Activated CD8-positive, alpha-beta memory T cell treated with anti-CD3 and anti-CD28 coated beads, Interleukin-2, amount 10 ng/mL, durations not matched to agents 7 days and 5 days (primary cell): ENCODE measurements at regions not wholly inside any gene's neighbourhood (a gene's known extent, or its start where the extent isn't known, plus 50 kb on each side); places are given as distances from the start of the nearest gene placed in this dataset.
"Not testable (repeated sequence)": the region's sequence is repeated elsewhere in the genome, so short reads cannot be mapped to it uniquely, and the experiment has no call there.

Experiments used
- ATAC-seq: fragments of 150-1000 bp; cut with Tn5 transposase; one replicate; pipeline ENCODE4 v1.10.0; 2021; ENCODE audit warnings: moderate library complexity
- CTCF ChIA-PET: fragments of 350-600 bp; sonication (Branson Sonifier 250); formaldehyde crosslinking; loops from one replicate; lab custom pipeline; 2021; ENCODE audit warnings: antibody characterized with exemption; lab: Charles Lee
- DNase-seq: peaks from one replicate; pipeline ENCODE4 v3.0.0-alpha.2; 2020
- H3K27ac Mint-ChIP-seq: one replicate; pipeline ENCODE4 v1.8.0; 2021; ENCODE audit warnings: mild to moderate bottlenecking, mixed read lengths
- H3K27me3 Mint-ChIP-seq: one replicate; pipeline ENCODE4 v1.8.0; 2021; ENCODE audit warnings: mixed read lengths
- H3K36me3 Mint-ChIP-seq: one replicate; pipeline ENCODE4 v1.8.0; 2021; ENCODE audit warnings: mild to moderate bottlenecking, mixed read lengths
- H3K4me1 Mint-ChIP-seq: one replicate; pipeline ENCODE4 v1.8.0; 2021; ENCODE audit warnings: mixed read lengths
- H3K4me3 Mint-ChIP-seq: one replicate; pipeline ENCODE4 v1.8.0; 2021; ENCODE audit warnings: mild to moderate bottlenecking, moderate library complexity, mixed read lengths
- H3K9me3 Mint-ChIP-seq: one replicate; pipeline ENCODE4 v1.8.0; 2022; ENCODE audit warnings: low read depth, mixed read lengths

DNA sequence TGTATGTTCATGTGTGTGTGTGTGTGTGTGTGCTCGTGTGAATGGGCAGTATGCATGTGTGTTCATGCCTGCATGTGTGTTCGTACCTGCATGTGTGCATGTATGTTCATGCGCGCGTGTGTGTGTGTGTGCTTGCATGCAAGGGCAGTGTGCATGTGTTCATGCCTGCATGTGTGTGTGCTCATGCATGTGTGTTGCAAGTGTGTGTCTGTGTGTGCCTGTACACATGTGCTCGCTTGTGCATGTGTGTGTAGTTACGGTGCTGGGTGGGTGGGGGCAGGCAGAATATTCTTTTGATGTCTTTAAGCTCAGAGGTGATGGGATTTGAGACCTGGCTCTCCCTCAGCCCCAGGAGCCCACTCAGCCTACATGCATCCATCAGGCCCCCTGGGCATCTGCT, 822.1 kb downstream of the BRD1 start:
- Mint-ChIP-seq H3K36me3 (no peaks in the 10 kb centered on the region), H3K4me1 (no peaks in the 10 kb centered on the region), H3K4me3 (no peak overlapping the region), H3K27me3 (no peaks in the 10 kb centered on the region), H3K27ac (no peak overlapping the region), H3K9me3 (peaks cover 4% of the 10 kb centered on the region)
- CTCF ChIA-PET, result no interaction called here
- DNase-seq (no peak), ATAC-seq (no peak)

DNA sequence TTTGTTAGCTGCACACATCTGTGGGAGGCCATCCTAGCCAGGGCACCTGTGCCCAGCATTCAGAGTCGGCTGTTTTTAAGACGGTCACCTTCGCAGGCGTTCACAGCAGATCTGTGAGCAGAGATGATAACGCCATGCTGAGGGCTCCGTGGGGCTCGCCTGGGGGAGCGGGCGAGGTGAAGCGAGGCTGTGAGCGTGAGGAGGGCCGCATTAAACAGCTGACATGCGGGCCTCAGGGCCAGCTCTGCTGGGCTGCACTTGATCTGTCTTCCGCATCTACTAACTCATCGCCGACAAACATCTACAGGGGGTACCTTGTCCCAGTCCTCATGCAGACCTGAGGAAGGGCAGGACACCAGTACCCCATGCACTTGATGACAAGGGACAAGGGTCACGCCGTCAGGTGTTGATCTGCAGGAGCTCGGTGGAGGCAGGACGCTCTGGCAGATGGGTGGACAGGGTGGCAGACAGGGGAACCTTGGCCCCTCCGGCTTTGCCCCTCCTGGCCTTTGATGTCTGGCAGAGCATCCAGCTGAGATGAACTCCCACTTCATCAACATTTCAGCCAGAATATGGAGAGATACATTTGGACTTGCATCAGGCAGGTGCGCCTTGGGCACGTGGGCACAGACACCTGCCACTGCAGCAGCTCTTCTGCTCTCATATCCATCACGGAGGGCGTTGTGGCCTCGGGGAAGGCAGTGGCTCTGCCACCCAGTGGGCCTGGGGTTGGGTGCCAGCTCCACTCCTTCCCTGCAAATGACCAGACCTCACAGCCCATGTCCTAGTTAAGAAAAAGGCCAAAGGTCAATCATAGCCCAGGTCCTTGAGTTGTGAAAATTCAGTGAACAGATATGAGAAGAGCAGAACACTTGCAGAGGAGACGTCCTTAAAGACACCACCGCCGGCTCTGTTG, 822.9 kb downstream of the BRD1 start:
- Mint-ChIP-seq H3K4me3 (no peak overlapping the region), H3K36me3 (no peaks in the 10 kb centered on the region), H3K4me1 (no peaks in the 10 kb centered on the region), H3K9me3 (peaks cover 4% of the 10 kb centered on the region), H3K27ac (no peak overlapping the region), H3K27me3 (no peaks in the 10 kb centered on the region)
- CTCF ChIA-PET, result no interaction called here
- DNase-seq (peak; percentile 19), ATAC-seq (no peak)

DNA sequence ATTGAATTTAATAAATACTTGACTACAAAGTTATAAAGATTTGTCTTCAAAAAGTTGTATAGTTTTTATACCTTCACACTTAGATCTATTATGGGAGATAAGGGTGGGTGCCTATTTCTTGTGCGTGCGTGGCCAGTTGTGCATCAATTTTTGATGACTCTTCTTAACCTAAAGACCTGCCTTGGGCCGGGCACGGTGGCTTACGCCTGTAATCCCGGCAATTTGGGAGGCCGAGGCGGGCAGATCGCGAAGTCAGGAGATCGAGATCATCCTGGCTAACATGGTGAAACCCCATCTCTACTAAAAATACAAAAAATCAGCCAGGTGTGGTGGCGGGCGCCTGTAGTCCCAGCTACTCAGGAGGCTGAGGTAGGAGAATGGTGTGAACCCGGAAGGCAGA, 830.1 kb downstream of the BRD1 start:
- H3K27ac Mint-ChIP-seq, ATAC-seq, H3K4me1 Mint-ChIP-seq, H3K9me3 Mint-ChIP-seq, H3K27me3 Mint-ChIP-seq, H3K36me3 Mint-ChIP-seq, DNase-seq, H3K4me3 Mint-ChIP-seq, CTCF ChIA-PET: not testable (repeated sequence)

DNA sequence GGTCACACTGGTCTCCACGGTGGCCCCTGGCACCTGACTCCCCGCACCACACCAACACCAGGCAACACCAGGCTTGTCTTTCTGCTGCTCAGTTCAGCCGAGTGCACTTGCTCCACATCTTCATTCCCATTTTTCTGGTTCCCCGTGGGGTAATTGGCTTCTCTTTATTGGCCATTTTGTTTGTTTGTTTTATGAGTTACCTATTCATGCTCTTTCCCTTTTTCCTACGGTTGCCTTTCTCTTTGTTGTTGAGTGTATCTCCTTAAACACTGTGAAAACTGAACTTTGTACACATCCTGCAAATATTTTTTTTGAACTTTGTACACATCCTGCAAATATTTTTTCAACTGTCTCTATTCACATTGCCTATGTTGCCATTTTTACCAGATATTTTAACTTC, 834.0 kb downstream of the BRD1 start:
- no peak for ATAC-seq
- no peaks in the 10 kb centered on the region for H3K4me1 Mint-ChIP-seq

DNA sequence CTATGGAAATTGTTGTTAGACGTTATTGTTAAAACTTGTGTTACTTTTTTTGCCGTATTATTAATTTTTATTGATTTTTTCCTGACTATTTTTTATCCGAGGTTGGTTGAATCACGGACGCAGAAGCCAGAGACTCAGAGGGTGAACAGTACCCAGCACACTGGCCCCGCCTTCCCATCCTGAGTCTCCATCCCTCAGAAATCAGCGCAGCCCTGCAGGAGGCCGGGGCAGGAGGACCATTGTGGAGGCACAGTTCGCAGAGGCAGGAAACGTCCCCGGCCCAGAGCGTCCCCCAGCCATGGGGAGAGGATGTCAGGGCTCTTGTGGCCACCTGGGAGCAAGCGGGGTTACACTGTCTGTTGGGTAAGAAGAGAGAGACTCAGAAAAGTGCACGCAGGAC, 843.0 kb downstream of the BRD1 start:
- Mint-ChIP-seq H3K4me1 (no peaks in the 10 kb centered on the region), H3K27me3 (no peaks in the 10 kb centered on the region), H3K9me3 (peaks cover 7% of the 10 kb centered on the region), H3K4me3 (no peak overlapping the region), H3K36me3 (no peaks in the 10 kb centered on the region), H3K27ac (no peak overlapping the region)
- DNase-seq, result no peak
- CTCF ChIA-PET, result no interaction called here
- no peak for ATAC-seq

More for the DNA sequence above, 834.0 kb downstream of the BRD1 start:
- no peaks in the 10 kb centered on the region for H3K36me3 Mint-ChIP-seq
- no peak overlapping the region for H3K4me3 Mint-ChIP-seq
- no peak overlapping the region for H3K27ac Mint-ChIP-seq
- peaks cover 7% of the 10 kb centered on the region for H3K9me3 Mint-ChIP-seq
- CTCF ChIA-PET, result no interaction called here
- peaks cover 3% of the 10 kb centered on the region for H3K27me3 Mint-ChIP-seq
- no peak for DNase-seq

DNA sequence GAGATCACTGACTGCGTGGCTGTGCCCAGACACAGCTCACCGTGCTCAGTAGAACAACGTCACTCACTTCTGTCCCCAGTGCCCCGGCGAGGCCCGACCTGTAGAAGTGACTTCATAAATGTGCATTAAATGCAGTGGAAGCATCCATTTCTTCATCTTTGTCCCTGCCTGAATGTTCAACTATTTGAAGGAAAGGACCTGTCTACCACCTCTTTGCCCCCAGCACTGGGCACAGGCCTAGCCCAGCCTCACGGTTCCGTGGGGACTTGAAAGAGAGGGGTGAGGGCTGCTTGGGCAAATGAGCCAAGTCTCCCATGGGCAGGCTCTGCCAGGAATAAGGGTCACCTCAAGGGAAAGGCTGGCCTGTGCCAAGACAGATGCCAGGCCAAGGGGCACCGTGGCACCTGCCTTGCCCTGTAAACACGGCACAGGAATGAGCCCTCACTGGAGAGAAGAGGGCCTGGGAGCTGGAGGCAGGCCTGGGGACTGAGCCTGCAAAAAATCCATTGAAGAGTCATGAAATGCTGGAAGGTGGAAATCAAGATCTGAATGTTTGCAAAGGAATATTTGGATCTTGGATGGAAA, 845.3 kb downstream of the BRD1 start:
- H3K27me3 Mint-ChIP-seq, result no peaks in the 10 kb centered on the region
- CTCF ChIA-PET, result no interaction called here
- H3K9me3 Mint-ChIP-seq, result peaks cover 7% of the 10 kb centered on the region
- H3K4me3 Mint-ChIP-seq, result no peak overlapping the region
- DNase-seq, result no peak
- no peak for ATAC-seq
- no peaks in the 10 kb centered on the region for H3K36me3 Mint-ChIP-seq
- no peaks in the 10 kb centered on the region for H3K4me1 Mint-ChIP-seq
- no peak overlapping the region for H3K27ac Mint-ChIP-seq

DNA sequence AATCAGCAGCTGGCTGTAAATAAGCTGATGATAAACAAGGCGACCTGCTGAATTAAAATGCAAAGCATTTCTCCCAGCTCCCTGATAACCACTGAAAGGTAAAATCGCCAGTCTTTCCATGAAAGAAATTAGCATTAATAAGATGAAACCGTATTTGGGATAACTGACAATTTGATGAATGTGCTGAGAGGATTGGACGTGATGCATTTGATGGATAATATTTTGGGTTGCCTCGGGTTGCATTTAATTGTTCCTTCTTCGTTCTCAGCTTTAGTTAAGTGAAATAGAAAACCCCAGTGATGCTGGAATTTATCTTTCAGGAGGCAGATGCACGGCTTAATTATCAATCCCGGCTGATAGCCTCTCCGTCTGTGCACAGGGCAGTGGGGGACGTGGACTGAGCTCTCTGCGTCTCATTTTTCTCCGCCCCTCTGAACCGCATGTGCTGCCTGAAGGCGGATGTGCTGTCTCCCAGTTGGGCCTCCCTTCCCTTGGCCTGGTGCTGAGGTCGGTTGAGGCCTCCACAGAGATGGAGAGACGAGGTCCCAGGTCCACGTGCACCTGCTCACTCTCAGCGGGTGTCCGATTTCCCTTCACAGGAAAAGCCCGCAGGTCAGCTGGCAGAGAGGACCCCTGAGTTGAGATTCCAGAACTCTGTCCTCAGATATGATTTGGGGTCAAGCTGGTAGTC, 846.2 kb downstream of the BRD1 start:
- H3K27me3 Mint-ChIP-seq, result no peaks in the 10 kb centered on the region
- CTCF ChIA-PET, result no interaction called here
- H3K9me3 Mint-ChIP-seq, result peaks cover 7% of the 10 kb centered on the region
- no peak overlapping the region for H3K27ac Mint-ChIP-seq
- no peak overlapping the region for H3K4me3 Mint-ChIP-seq
- no peak for ATAC-seq
- no peaks in the 10 kb centered on the region for H3K4me1 Mint-ChIP-seq
- DNase-seq, result no peak
- no peaks in the 10 kb centered on the region for H3K36me3 Mint-ChIP-seq

DNA sequence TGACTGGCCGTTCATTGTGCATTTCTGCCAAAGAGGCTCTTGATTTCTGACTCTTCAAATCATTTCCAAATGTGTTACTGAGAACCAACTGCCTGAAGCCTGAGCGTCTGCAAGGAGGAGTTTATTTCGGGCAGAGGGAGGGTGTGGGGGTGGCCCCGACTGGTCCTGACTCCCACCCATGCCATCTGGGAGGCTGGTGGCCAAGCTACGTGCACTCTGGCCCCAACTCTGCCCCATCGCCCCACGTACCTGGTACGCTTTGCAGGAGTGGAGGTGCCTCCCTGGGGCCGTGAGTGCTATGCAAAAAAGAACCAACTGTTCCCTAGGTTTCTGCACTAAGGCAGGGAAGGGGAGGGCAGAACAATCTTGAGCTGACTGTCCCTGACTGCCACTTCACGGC, 846.8 kb downstream of the BRD1 start:
- CTCF ChIA-PET, result no interaction called here
- Mint-ChIP-seq H3K4me3 (no peak overlapping the region), H3K4me1 (no peaks in the 10 kb centered on the region), H3K27me3 (no peaks in the 10 kb centered on the region), H3K9me3 (peaks cover 7% of the 10 kb centered on the region), H3K27ac (no peak overlapping the region), H3K36me3 (no peaks in the 10 kb centered on the region)
- DNase-seq (no peak), ATAC-seq (no peak)

DNA sequence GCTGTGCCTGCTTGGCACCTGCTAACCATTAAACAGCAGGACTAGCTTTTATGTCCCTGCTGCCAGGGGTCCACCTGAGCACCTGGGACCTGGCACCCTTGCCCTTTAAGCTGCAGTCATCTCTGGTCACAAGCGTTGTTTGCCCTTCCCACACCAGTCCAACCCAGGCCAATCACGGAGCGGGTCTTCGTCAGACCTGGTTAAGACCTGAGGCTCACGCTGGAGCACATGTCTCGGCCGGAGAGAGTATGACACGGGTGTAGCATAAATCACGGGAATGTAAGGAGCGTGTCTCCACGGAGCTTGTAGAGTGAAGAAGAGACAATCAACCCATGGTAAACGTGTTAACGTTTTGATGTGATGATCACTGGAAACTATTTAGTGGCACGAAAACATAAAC, 847.3 kb downstream of the BRD1 start:
- Mint-ChIP-seq H3K36me3 (no peaks in the 10 kb centered on the region), H3K9me3 (peaks cover 5% of the 10 kb centered on the region), H3K4me1 (no peaks in the 10 kb centered on the region), H3K27ac (no peak overlapping the region), H3K27me3 (no peaks in the 10 kb centered on the region), H3K4me3 (no peak overlapping the region)
- no peak for ATAC-seq
- peak; percentile 32 for DNase-seq
- CTCF ChIA-PET, result no interaction called here

DNA sequence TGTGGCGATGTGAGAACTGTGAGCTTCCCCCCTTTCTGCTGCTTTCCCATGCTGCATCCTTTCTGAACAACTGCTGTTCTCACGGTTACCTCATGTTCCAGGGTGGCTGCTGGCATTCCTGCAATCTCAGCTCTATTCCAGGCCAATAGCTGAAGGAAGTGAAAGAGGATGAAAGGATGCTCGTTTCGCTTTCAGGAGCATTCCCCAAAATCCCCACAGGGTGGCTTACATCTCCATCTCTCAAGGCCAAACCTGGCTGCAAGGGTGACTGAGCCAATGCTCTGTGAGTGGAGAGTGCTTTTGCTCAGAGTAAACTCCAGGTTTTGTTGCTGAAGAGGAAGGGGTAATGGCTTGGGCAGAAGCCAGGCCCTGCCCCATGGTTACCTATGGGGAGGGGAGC, 848.2 kb downstream of the BRD1 start:
- CTCF ChIA-PET, result no interaction called here

DNA sequence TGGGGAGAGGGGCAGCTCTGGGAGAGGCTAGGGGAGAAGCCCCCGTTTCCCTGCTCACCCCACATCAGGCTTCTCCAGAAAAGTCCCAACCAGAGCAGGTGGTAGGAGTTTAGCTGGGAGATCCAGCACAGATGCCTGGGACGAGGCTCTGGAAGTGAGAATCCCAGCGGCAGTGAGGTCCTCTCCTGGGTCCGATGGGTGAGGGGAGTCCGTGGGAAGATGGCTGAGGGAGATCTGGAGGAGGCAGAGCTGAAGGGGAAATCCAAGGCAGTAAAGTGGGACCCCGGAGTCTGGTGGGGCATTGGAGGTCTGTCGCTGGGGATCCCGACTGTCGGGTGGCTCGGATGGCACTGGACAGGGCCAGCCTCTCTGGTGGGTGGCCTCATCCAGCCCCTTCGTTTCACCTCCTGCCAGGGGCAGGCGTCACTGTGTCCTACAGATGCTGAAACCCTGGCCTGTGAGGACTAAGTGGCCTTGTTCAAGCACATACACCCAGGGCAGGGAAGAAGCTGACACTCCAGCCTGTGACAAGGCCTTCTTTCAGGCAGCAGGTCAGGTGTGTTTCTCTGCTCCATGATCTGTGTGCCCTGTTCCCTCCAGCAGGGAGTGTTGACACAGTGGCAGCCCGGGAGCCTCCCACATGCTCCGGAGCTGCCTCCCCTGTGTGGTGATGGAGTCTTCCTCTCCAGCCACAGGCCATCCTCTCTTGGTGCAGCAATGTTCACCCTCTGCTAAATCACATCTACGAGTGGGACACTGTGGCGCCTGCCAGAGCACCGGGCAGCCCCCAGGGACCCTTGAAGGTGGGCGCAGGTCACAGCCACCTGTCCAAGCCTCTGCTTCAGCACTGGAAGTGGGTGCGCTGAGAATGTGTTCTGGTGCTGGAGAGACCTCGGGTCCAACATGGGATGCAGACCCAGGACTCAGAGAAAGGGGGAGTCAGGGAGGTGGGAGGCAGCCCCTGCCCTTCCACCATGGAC, 850.8 kb downstream of the BRD1 start:
- Mint-ChIP-seq H3K36me3 (no peaks in the 10 kb centered on the region), H3K27ac (no peak overlapping the region), H3K4me1 (no peaks in the 10 kb centered on the region), H3K9me3 (no peaks in the 10 kb centered on the region), H3K27me3 (no peaks in the 10 kb centered on the region), H3K4me3 (no peak overlapping the region)
- DNase-seq (no peak), ATAC-seq (no peak)
- CTCF ChIA-PET, result interaction anchor here (1.5 kb wide), 1 partner anchor 9 kb away, joined by 3 read pairs; no protein-coding TSS in a partner anchor

More for the DNA sequence above, 848.2 kb downstream of the BRD1 start:
- Mint-ChIP-seq H3K36me3 (no peaks in the 10 kb centered on the region), H3K4me3 (no peak overlapping the region), H3K9me3 (no peaks in the 10 kb centered on the region), H3K27me3 (no peaks in the 10 kb centered on the region), H3K4me1 (no peaks in the 10 kb centered on the region), H3K27ac (no peak overlapping the region)
- ATAC-seq, result no peak
- DNase-seq, result peak; percentile 35

DNA sequence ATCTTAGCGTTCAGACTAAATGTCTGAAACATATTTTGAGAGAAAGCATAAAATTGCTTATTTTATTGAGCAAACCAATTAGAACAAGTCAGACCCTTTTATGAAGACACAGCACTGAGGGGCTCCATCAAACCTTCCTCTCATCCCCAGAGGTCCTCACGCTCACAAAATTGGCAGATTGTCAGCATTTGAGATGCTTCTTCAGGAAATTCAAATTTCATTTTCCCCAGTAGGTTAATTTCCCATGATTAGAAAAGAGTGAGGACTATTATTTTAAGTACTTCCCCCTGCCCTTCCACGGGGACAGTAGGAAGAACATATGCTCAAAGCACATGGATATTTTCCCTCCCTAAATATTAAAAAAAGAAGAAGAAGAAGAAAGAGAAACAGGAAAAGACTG, 851.8 kb downstream of the BRD1 start:
- H3K27ac Mint-ChIP-seq, result no peak overlapping the region
- CTCF ChIA-PET, result no interaction called here
- H3K4me3 Mint-ChIP-seq, result no peak overlapping the region
- DNase-seq (no peak), ATAC-seq (no peak)
- H3K27me3 Mint-ChIP-seq, result no peaks in the 10 kb centered on the region
- H3K9me3 Mint-ChIP-seq, result no peaks in the 10 kb centered on the region
- H3K36me3 Mint-ChIP-seq, result no peaks in the 10 kb centered on the region
- H3K4me1 Mint-ChIP-seq, result no peaks in the 10 kb centered on the region

DNA sequence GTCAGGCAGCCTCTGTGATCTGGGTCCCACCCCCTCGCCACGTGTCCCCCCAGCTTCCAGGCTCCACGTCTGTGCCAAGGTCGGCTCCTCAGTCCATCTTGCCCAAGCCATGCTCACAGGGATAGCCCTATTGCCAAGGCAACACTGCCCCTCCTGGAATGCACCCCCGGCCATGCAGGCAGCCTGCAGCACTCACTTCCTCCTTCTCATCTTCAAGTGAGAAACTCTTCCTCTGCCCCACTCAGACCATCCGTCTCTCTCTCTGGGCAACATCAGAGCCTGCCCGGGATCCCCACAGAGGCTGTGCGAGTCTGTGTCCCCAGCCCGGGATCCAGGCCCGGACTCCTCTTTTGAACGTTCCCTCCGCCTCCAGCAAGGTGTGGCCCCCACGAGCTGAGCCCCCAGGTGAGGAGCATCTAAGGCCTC, 852.3 kb downstream of the BRD1 start:
- Mint-ChIP-seq H3K27me3 (no peaks in the 10 kb centered on the region), H3K27ac (no peak overlapping the region), H3K4me3 (no peak overlapping the region), H3K4me1 (no peaks in the 10 kb centered on the region), H3K36me3 (no peaks in the 10 kb centered on the region), H3K9me3 (no peaks in the 10 kb centered on the region)
- ATAC-seq (no peak), DNase-seq (no peak)
- CTCF ChIA-PET, result no interaction called here
